ENCODE measurements at regions not wholly inside any gene's neighbourhood (a gene's known extent, or its start where the extent isn't known, plus 50 kb on each side); places are given as distances from the start of the nearest gene placed in this dataset.
A peak's percentile ranks its signal among the peaks of the same experiment; 100 is the strongest.

- TF ChIP-seq CTCF (IDR thresholded peaks at IDR 0.05; ENCODE audit: low read depth, low read length) = no peak
- in situ Hi-C loops (cut with HindIII; ENCODE audit: low sequenced_read_pairs) = no loop called here
- no peak for DNase-seq (ENCODE audit: low read depth, low spot score)
- no peak overlapping the region for H3K4me3 ChIP-seq (ENCODE audit: low read depth, low read length)
Observed at GRCh38 chr13:103403148-103403740, 337.0 kb upstream of the SLC10A2 start.

GRCh38 chr13:103395139-103395538, 328.9 kb upstream of the SLC10A2 start:
- no peak overlapping the region for H3K4me3 ChIP-seq (ENCODE audit: low read depth, low read length)
- TF ChIP-seq CTCF (IDR thresholded peaks at IDR 0.05; ENCODE audit: low read depth, low read length) = no peak
- DNase-seq (ENCODE audit: low read depth, low spot score) = no peak
- in situ Hi-C loops (cut with HindIII; ENCODE audit: low sequenced_read_pairs) = no loop called here

GRCh38 chr13:103394618-103395017, 328.4 kb upstream of the SLC10A2 start:
- in situ Hi-C loops (cut with HindIII; ENCODE audit: low sequenced_read_pairs) = no loop called here
- H3K4me3 ChIP-seq (ENCODE audit: low read depth, low read length) = no peak overlapping the region
- TF ChIP-seq CTCF (IDR thresholded peaks at IDR 0.05; ENCODE audit: low read depth, low read length) = no peak
- no peak for DNase-seq (ENCODE audit: low read depth, low spot score)

GRCh38 chr13:103391936-103392335, 325.7 kb upstream of the SLC10A2 start:
- in situ Hi-C loops (cut with HindIII; ENCODE audit: low sequenced_read_pairs) = no loop called here
- no peak for TF ChIP-seq CTCF (IDR thresholded peaks at IDR 0.05; ENCODE audit: low read depth, low read length)
- no peak overlapping the region for H3K4me3 ChIP-seq (ENCODE audit: low read depth, low read length)
- DNase-seq (ENCODE audit: low read depth, low spot score) = no peak

- no peak for TF ChIP-seq CTCF (IDR thresholded peaks at IDR 0.05; ENCODE audit: low read depth, low read length)
- no peak for DNase-seq (ENCODE audit: low read depth, low spot score)
- in situ Hi-C loops (cut with HindIII; ENCODE audit: low sequenced_read_pairs) = no loop called here
- H3K4me3 ChIP-seq (ENCODE audit: low read depth, low read length) = no peak overlapping the region
Observed at GRCh38 chr13:103388839-103389238, 322.6 kb upstream of the SLC10A2 start.

GRCh38 chr13:103386341-103386740, 320.1 kb upstream of the SLC10A2 start:
- TF ChIP-seq CTCF (IDR thresholded peaks at IDR 0.05; ENCODE audit: low read depth, low read length) = no peak
- DNase-seq (ENCODE audit: low read depth, low spot score) = peak; percentile 84
- in situ Hi-C loops (cut with HindIII; ENCODE audit: low sequenced_read_pairs) = no loop called here
- H3K4me3 ChIP-seq (ENCODE audit: low read depth, low read length) = no peak overlapping the region

- no peak for TF ChIP-seq CTCF (IDR thresholded peaks at IDR 0.05; ENCODE audit: low read depth, low read length)
- no peak for DNase-seq (ENCODE audit: low read depth, low spot score)
- in situ Hi-C loops (cut with HindIII; ENCODE audit: low sequenced_read_pairs) = no loop called here
- H3K4me3 ChIP-seq (ENCODE audit: low read depth, low read length) = no peak overlapping the region
Observed at GRCh38 chr13:103373916-103374315, 307.7 kb upstream of the SLC10A2 start.

Measured in astrocyte of the spinal cord (primary cell).